Endothelial cell of umbilical vein (primary cell): ENCODE measurements at regions not wholly inside any gene's neighbourhood (a gene's known extent, or its start where the extent isn't known, plus 50 kb on each side); places are given as distances from the start of the nearest gene placed in this dataset.

ENCODE experiments used
- BruUV-seq: library from RNA; stranded (reverse); fragments of 400-500 nt; replicated peaks from 2 replicates; lab custom pipeline; 2021; lab: Mats Ljungman, UMichigan
- CTCF ChIA-PET: fragments of 300-600, 350-600 bp; sonication (Branson Sonifier 250); formaldehyde crosslinking; loops from one replicate; lab custom pipeline; 2021; ENCODE audit warnings: antibody characterized with exemption, inconsistent platforms; lab: Charles Lee
- POLR2A ChIA-PET: fragments of 300-600, 350-600 bp; sonication (Branson Sonifier 250); formaldehyde crosslinking; loops from one replicate; lab custom pipeline; 2021; ENCODE audit warnings: antibody characterized with exemption, inconsistent platforms; lab: Charles Lee
- DNase-seq: peaks from one replicate; pipeline ENCODE4 v3.0.0-alpha.2; 2011; ENCODE audit warnings: low read depth, low spot score
- FAIRE-seq: peaks from 2 replicates; lab custom pipeline; 2011; peaks lifted over from hg19 to GRCh38; lab: Jason Lieb, UNC
- H2AFZ ChIP-seq: 2 replicates; pipeline ENCODE4 v1.6.0; 2012; ENCODE audit warnings: low read depth, low read length, control low read depth, inconsistent platforms
- H3K27ac ChIP-seq: 2 replicates; pipeline ENCODE4 v1.5.1; 2011; ENCODE audit warnings: low read depth, mild to moderate bottlenecking, control low read depth, low read length, moderate library complexity; ENCODE audit not compliant: insufficient read depth
- H3K27me3 ChIP-seq, 2 experiments: 2 replicates each; pipeline versions ENCODE4 v1.6.0 to v1.6.1; 2011; ENCODE audit warnings: low read length in 2 of 2, mixed read lengths in 1 of 2; ENCODE audit not compliant: control insufficient read depth in 2 of 2, insufficient read depth in 2 of 2
- H3K36me3 ChIP-seq, 2 experiments: 2 replicates in 1 of 2; 3 replicates in 1 of 2; pipeline ENCODE4 v1.5.1; 2011; ENCODE audit warnings: low read length in 2 of 2, mild to moderate bottlenecking in 1 of 2, moderate library complexity in 1 of 2; ENCODE audit not compliant: control insufficient read depth in 2 of 2, insufficient read depth in 2 of 2; ENCODE audit errors: extremely low read depth in 1 of 2
- H3K4me1 ChIP-seq: 3 replicates; pipeline ENCODE4 v1.5.1; 2011; ENCODE audit warnings: mild to moderate bottlenecking, low read length; ENCODE audit not compliant: control insufficient read depth, insufficient read depth; ENCODE audit errors: extremely low read depth
- H3K4me2 ChIP-seq: 2 replicates; pipeline ENCODE4 v1.6.1; 2011; ENCODE audit warnings: low read length, control low read depth, mixed read lengths; ENCODE audit not compliant: insufficient read depth
- H3K4me3 ChIP-seq, 3 experiments: fragments of 200-600 bp in 1 of 3; sonication (generic), shearing (Covaris generic) in 1 of 3; replicated peaks in 1 of 3; 2 replicates each; pipeline ENCODE4 v1.5.1; 2011 to 2016; ENCODE audit warnings: control low read depth in 3 of 3, low read length in 3 of 3, mild to moderate bottlenecking in 2 of 3, inconsistent platforms in 1 of 3, low read depth in 1 of 3, moderate library complexity in 1 of 3; ENCODE audit not compliant: insufficient read depth in 1 of 3
- H3K79me2 ChIP-seq: 2 replicates; pipeline ENCODE4 v1.6.0; 2012; ENCODE audit warnings: low read length, inconsistent platforms; ENCODE audit not compliant: control insufficient read depth, insufficient read depth
- H3K9ac ChIP-seq: replicated peaks from 2 replicates; pipeline ENCODE3; 2011; ENCODE audit warnings: low read length, control low read depth; ENCODE audit not compliant: insufficient read depth; ENCODE audit errors: extremely low read depth
- H3K9me1 ChIP-seq: replicated peaks from 3 replicates; pipeline ENCODE4 v1.6.0; 2011; ENCODE audit warnings: mild to moderate bottlenecking, low read length; ENCODE audit not compliant: control insufficient read depth, insufficient read depth; ENCODE audit errors: extremely low read depth
- H3K9me3 ChIP-seq: replicated peaks from 2 replicates; pipeline ENCODE4 v1.5.1; 2012; ENCODE audit warnings: low read length, inconsistent platforms; ENCODE audit not compliant: control insufficient read depth, insufficient read depth
- H4K20me1 ChIP-seq: replicated peaks from 2 replicates; pipeline ENCODE3; 2011; ENCODE audit warnings: mild to moderate bottlenecking, low read length; ENCODE audit not compliant: control insufficient read depth, insufficient read depth; ENCODE audit errors: extremely low read depth
- CTCF ChIP-seq, 2 donors: IDR thresholded peaks; 1 replicate in 1 of 2; 2 replicates in 1 of 2; pipeline ENCODE4 v1.5.1; 2011; ENCODE audit warnings: low read length in 2 of 2, mild to moderate bottlenecking in 2 of 2, moderate library complexity in 2 of 2, control low read depth in 1 of 2, inconsistent platforms in 1 of 2, low read depth in 1 of 2; ENCODE audit not compliant: insufficient read depth in 1 of 2; ENCODE audit errors: extremely low read depth in 1 of 2
- EZH2 ChIP-seq: IDR thresholded peaks from 2 replicates; pipeline ENCODE4 v1.6.1; 2012; ENCODE audit warnings: borderline replicate concordance, low read depth, mild to moderate bottlenecking, moderate library complexity, low read length, inconsistent platforms; ENCODE audit not compliant: severe bottlenecking
- FOS ChIP-seq: IDR thresholded peaks from 2 replicates; pipeline ENCODE4 v1.6.1; 2011; ENCODE audit warnings: mild to moderate bottlenecking, low read length, moderate library complexity, borderline replicate concordance; ENCODE audit not compliant: insufficient read depth
- GATA2 ChIP-seq: IDR thresholded peaks from 2 replicates; pipeline ENCODE4 v1.7.0; 2011; ENCODE audit warnings: low read depth, mild to moderate bottlenecking, moderate library complexity, mixed read lengths, low read length; ENCODE audit not compliant: insufficient read length, insufficient read depth
- JUN ChIP-seq: IDR thresholded peaks from 2 replicates; pipeline ENCODE4 v1.6.1; 2011; ENCODE audit warnings: borderline replicate concordance, low read depth; ENCODE audit not compliant: insufficient read length, insufficient read depth
- MAX ChIP-seq: IDR thresholded peaks from 2 replicates; pipeline ENCODE4 v1.6.1; 2011; ENCODE audit not compliant: insufficient read depth, insufficient read length
- MYC ChIP-seq: IDR thresholded peaks from one replicate; pipeline ENCODE4 v1.6.1; 2011; ENCODE audit warnings: mild to moderate bottlenecking, low read depth, low read length
- POLR2A ChIP-seq: IDR thresholded peaks from 2 replicates; pipeline ENCODE4 v1.6.1; 2012; ENCODE audit warnings: low read depth, mild to moderate bottlenecking, control low read depth, low read length
- POLR2AphosphoS5 ChIP-seq: IDR thresholded peaks from 2 replicates; pipeline ENCODE4 v1.6.1; 2012; ENCODE audit warnings: low read depth, mild to moderate bottlenecking, control low read depth, low read length, moderate library complexity; ENCODE audit not compliant: insufficient read depth
- dilution Hi-C: fragments of 300-500 bp; cut with MboI; formaldehyde crosslinking; loops from one replicate; pipeline ENCODE4 v1.15.0; 2019; ENCODE audit warnings: low sequenced_read_pairs; ENCODE audit not compliant: extremely low pct_ligation_motif_present
- intact Hi-C: fragments of 100-400 bp; cut with micrococcal nuclease; formaldehyde crosslinking; loops from one replicate; pipeline ENCODE4 v1.10.0; 2022

GRCh38 chr2:4357121-4357520 is 653.7 kb downstream of the DCDC2C start:
- no peak overlapping the region for H3K27ac ChIP-seq
- FAIRE-seq (no peak), DNase-seq (no peak)
- dilution Hi-C loops = no loop called here
- H3K79me2 ChIP-seq = no peaks in the 10 kb centered on the region
- POLR2A ChIA-PET = no interaction called here
- H3K36me3 ChIP-seq = no peaks in the 10 kb centered on the region
- BruUV-seq = no TSS peak
- CTCF ChIA-PET = interaction anchor here (0.6 kb wide), 1 partner anchor 345 kb away, joined by 3 read pairs; no protein-coding TSS in a partner anchor
- H3K27me3 ChIP-seq = no peaks in the 10 kb centered on the region
- intact Hi-C loops = no loop called here
- no peak overlapping the region for H3K4me3 ChIP-seq
- H3K9me1 ChIP-seq = no peaks in the 10 kb centered on the region
- no peaks in the 10 kb centered on the region for H4K20me1 ChIP-seq
- TF ChIP-seq POLR2A = no peak
- no peak for TF ChIP-seq GATA2
- no peak for TF ChIP-seq JUN
- TF ChIP-seq FOS = no peak
- no peak for TF ChIP-seq MYC
- no peak for TF ChIP-seq CTCF (IDR thresholded peaks at IDR 0.05; ENCODE audit: extremely low read depth in 1 of 2, insufficient read depth in 1 of 2, low read depth in 1 of 2, low read length in 2 of 2)
- TF ChIP-seq POLR2AphosphoS5 = no peak
- no peak for TF ChIP-seq MAX
- no peak for TF ChIP-seq EZH2
- H2AFZ ChIP-seq = no peak overlapping the region
- H3K4me2 ChIP-seq = no peak overlapping the region
- no peak overlapping the region for H3K9ac ChIP-seq
- peaks cover 28% of the 10 kb centered on the region for H3K4me1 ChIP-seq
- no peaks in the 10 kb centered on the region for H3K9me3 ChIP-seq
